K562 (cell line): ENCODE measurements at regions not wholly inside any gene's neighbourhood (a gene's known extent, or its start where the extent isn't known, plus 50 kb on each side); places are given as distances from the start of the nearest gene placed in this dataset.
"Not testable (repeated sequence)": the region's sequence is repeated elsewhere in the genome, so short reads cannot be mapped to it uniquely, and the experiment has no call there.

ENCODE experiments used
- BCL6 ChIP-seq: fragments of 250-450 bp; sonication (Bioruptor Pico); IDR thresholded peaks from 2 replicates; pipeline ENCODE4 v1.4.0; 2020
- CC2D1A ChIP-seq: fragments of 450-650 bp; IDR thresholded peaks from 2 replicates; pipeline ENCODE4 v1.6.1; 2017; ENCODE audit warnings: mild to moderate bottlenecking
- CTCF ChIP-seq, 3 experiments: IDR thresholded peaks in 2 of 3; conservative IDR thresholded peaks in 1 of 3; 2 replicates each; pipeline ENCODE4 v1.5.1; 2011 to 2012; ENCODE audit warnings: low read length in 3 of 3, mild to moderate bottlenecking in 3 of 3, control low read depth in 2 of 3, improper control_type of control experiment in 1 of 3, inconsistent platforms in 1 of 3, low read depth in 1 of 3, mixed read lengths in 1 of 3, moderate library complexity in 1 of 3; ENCODE audit not compliant: insufficient read depth in 2 of 3
- EP300 ChIP-seq: IDR thresholded peaks from 2 replicates; pipeline ENCODE4 v1.6.1; 2012; ENCODE audit warnings: low read length, improper control_type of control experiment

DNA sequence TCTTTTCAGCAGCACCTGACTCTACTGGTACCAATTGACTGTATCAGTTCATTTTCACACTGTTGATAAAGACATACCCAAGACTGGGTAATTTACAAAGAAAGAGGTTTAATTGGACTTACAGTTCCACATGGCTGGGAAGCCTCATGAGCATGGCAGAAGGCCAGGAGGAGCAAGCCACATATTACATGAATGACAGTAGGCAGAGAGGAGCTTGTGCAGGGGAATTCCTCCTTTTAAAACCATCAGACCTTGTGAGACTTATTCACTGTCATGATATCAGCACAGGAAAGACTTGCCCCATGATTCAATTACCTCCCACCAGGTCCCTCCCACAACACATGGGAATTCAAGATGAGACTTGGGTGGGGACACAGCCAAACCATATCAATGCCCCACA lies 458.8 kb downstream of the GRIA2 start:
- TF ChIP-seq CC2D1A; BCL6; CTCF (IDR thresholded peaks at IDR 0.05 in 2 of 3, conservative IDR thresholded peaks at IDR 0.05 in 1 of 3; ENCODE audit: insufficient read depth in 2 of 3, low read depth in 1 of 3, low read length in 3 of 3); EP300: not testable (repeated sequence)
